Ovary (tissue), 3 donors: ENCODE measurements at regions not wholly inside any gene's neighbourhood (a gene's known extent, or its start where the extent isn't known, plus 50 kb on each side); places are given as distances from the start of the nearest gene placed in this dataset.

ENCODE experiments used
- EP300 ChIP-seq: sonication (generic); formaldehyde crosslinking; IDR thresholded peaks from one replicate; pipeline ENCODE4 v1.6.1; 2017; ENCODE audit warnings: antibody characterized with exemption
- TF ChIP-seq, protein P1 (sequence below), 3 donors: fragments of 450-650 bp in 2 of 3; fragments of 200-600 bp in 1 of 3; IDR thresholded peaks; one replicate each; pipeline versions ENCODE4 v1.5.1 to v1.8.0; 2016 to 2022; ENCODE audit warnings: antibody characterized with exemption in 3 of 3, mild to moderate bottlenecking in 1 of 3
- donor health status: DM: no; HTN: no; CAD: no.

DNA sequence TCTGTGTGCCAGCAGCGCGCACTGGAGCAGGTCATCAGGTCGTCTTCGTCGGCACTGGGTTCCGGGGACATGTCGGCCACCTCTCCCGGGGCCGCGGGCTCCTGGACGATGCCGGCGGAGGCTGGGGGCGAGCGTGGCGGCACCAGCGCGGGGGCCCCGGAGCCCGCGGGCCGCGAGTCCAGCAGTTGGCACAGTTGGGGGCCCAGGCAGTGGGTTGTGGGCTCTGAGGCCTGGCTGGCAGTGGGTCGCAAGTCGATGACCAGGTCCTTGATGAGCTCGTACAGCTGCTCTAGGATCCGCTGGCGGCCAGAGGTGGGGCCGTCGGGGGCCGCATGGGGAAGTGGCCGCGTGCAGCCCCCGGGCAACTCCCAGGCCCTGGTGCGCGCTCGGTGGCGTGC, 300.5 kb downstream of the CCDC74A start:
- TF ChIP-seq, protein P1, sequence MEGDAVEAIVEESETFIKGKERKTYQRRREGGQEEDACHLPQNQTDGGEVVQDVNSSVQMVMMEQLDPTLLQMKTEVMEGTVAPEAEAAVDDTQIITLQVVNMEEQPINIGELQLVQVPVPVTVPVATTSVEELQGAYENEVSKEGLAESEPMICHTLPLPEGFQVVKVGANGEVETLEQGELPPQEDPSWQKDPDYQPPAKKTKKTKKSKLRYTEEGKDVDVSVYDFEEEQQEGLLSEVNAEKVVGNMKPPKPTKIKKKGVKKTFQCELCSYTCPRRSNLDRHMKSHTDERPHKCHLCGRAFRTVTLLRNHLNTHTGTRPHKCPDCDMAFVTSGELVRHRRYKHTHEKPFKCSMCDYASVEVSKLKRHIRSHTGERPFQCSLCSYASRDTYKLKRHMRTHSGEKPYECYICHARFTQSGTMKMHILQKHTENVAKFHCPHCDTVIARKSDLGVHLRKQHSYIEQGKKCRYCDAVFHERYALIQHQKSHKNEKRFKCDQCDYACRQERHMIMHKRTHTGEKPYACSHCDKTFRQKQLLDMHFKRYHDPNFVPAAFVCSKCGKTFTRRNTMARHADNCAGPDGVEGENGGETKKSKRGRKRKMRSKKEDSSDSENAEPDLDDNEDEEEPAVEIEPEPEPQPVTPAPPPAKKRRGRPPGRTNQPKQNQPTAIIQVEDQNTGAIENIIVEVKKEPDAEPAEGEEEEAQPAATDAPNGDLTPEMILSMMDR (IDR thresholded peaks at IDR 0.05), result no peak
- TF ChIP-seq EP300, result no peak
